Smooth muscle cell (in vitro differentiated cells): ENCODE measurements at regions not wholly inside any gene's neighbourhood (a gene's known extent, or its start where the extent isn't known, plus 50 kb on each side); places are given as distances from the start of the nearest gene placed in this dataset.

Experiments used
- DNase-seq: peaks from one replicate; lab custom pipeline; 2025; ENCODE audit not compliant: unreplicated experiment; lab: John Stamatoyannopoulos, UW
- H2AFZ ChIP-seq: fragments of 200-600 bp; sonication (generic); 2 replicates; pipeline ENCODE4 v1.6.0; 2016; ENCODE audit warnings: antibody characterized with exemption, low read depth, mild to moderate bottlenecking
- H3F3A ChIP-seq: fragments of 200-600 bp; sonication (generic); 2 replicates; pipeline ENCODE4 v1.6.0; 2017; ENCODE audit warnings: antibody characterized with exemption, low read depth
- H3K27ac ChIP-seq: fragments of 200-600 bp; sonication (generic); 2 replicates; pipeline ENCODE4 v1.5.1; 2016; ENCODE audit warnings: low read depth, mild to moderate bottlenecking
- H3K27me3 ChIP-seq: fragments of 200-600 bp; sonication (generic); 2 replicates; pipeline ENCODE4 v1.6.1; 2016; ENCODE audit warnings: low read depth, mild to moderate bottlenecking
- H3K36me3 ChIP-seq: fragments of 200-600 bp; sonication (generic); 2 replicates; pipeline ENCODE4 v1.5.1; 2016; ENCODE audit warnings: low read depth
- H3K4me1 ChIP-seq: fragments of 200-600 bp; sonication (generic); 2 replicates; pipeline ENCODE4 v1.5.1; 2016; ENCODE audit warnings: low read depth
- H3K4me2 ChIP-seq: fragments of 200-600 bp; sonication (generic); 2 replicates; pipeline ENCODE4 v1.6.0; 2016; ENCODE audit warnings: mild to moderate bottlenecking
- H3K4me3 ChIP-seq: fragments of 200-600 bp; sonication (generic); 2 replicates; pipeline ENCODE4 v1.5.1; 2016; ENCODE audit warnings: mild to moderate bottlenecking
- H3K79me2 ChIP-seq: fragments of 200-600 bp; sonication (generic); 2 replicates; pipeline ENCODE4 v1.6.0; 2016; ENCODE audit warnings: low read depth, mild to moderate bottlenecking
- H3K9ac ChIP-seq: fragments of 200-600 bp; sonication (generic); 2 replicates; pipeline ENCODE4 v1.6.0; 2016; ENCODE audit warnings: low read depth
- H3K9me3 ChIP-seq: fragments of 200-600 bp; sonication (generic); replicated peaks from 2 replicates; pipeline ENCODE4 v1.5.1; 2016; ENCODE audit warnings: low read depth
- H4K20me1 ChIP-seq: fragments of 200-600 bp; sonication (generic); 2 replicates; pipeline ENCODE4 v1.6.0; 2016; ENCODE audit warnings: low read depth
- WGBS: methylation state at CpG from one replicate; pipeline ENCODE4 v1.1.7; 2016; ENCODE audit warnings: low lambda C conversion rate; 5-methylcytosine and 5-hydroxymethylcytosine counted together
- TF ChIP-seq, protein P1 (sequence below): fragments of 200-600 bp; sonication (generic); IDR thresholded peaks from 2 replicates; pipeline ENCODE4 v1.5.1; 2017; ENCODE audit warnings: borderline replicate concordance, mild to moderate bottlenecking, antibody characterized with exemption; ENCODE audit not compliant: insufficient read depth, poor library complexity, severe bottlenecking

DNA sequence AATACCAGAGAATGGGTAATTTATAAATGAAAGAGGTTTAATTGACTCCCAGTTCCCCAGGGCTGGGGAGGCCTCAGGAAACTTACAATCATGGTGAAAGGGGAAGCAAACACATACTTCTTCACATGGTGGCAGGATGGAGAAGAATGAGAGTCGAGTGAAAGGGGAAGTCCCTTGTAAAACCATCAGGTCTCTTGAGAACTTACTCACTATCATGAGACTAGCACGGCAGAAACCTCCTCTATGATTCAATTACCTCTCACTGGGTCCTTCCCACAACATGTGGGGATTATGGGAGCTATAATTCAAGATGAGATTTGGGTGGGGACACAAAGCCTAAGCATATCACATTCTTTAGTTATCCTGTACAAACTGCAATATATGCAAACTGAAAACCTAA lies 609.4 kb downstream of the MTRR start:
- WGBS = 71% methylated on average over 2 of the region's 2 CpGs
- H2AFZ ChIP-seq = no peak overlapping the region
- TF ChIP-seq, protein P1, sequence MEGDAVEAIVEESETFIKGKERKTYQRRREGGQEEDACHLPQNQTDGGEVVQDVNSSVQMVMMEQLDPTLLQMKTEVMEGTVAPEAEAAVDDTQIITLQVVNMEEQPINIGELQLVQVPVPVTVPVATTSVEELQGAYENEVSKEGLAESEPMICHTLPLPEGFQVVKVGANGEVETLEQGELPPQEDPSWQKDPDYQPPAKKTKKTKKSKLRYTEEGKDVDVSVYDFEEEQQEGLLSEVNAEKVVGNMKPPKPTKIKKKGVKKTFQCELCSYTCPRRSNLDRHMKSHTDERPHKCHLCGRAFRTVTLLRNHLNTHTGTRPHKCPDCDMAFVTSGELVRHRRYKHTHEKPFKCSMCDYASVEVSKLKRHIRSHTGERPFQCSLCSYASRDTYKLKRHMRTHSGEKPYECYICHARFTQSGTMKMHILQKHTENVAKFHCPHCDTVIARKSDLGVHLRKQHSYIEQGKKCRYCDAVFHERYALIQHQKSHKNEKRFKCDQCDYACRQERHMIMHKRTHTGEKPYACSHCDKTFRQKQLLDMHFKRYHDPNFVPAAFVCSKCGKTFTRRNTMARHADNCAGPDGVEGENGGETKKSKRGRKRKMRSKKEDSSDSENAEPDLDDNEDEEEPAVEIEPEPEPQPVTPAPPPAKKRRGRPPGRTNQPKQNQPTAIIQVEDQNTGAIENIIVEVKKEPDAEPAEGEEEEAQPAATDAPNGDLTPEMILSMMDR = no peak

DNA sequence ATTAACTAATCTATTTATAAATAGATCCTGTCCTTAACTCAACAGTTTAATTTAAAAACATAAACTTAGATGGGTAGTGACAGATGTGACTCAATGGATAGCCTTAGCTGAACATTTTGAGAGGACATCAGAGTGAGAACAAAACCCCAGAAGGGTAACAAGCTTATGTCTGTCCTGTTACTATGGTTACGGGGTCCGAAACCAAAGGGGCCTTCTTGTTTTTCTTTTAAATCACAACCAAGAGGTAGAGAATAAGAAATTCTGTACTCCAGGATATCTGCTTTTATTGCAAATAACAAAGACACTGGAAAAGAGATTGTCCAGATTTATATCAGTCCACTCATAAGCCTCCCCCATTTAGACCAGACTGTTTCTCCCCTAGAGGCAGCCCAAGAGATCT lies 612.1 kb downstream of the MTRR start:
- Histone ChIP-seq H3K4me1 (no peaks in the 10 kb centered on the region), H3K36me3 (no peaks in the 10 kb centered on the region), H3K79me2 (no peaks in the 10 kb centered on the region), H3K9me3 (no peaks in the 10 kb centered on the region), H3K27me3 (no peaks in the 10 kb centered on the region), H3K27ac (no peak overlapping the region), H3K4me2 (no peak overlapping the region), H3K4me3 (no peak overlapping the region), H4K20me1 (no peaks in the 10 kb centered on the region), H3F3A (no peaks in the 10 kb centered on the region), H3K9ac (no peak overlapping the region), H2AFZ (no peak overlapping the region)
- TF ChIP-seq, protein P1 = no peak
- whole genome bisulfite sequencing = 96% methylated on average over 2 of the region's 2 CpGs
- DNase-seq = no peak

More for the DNA sequence above, 609.4 kb downstream of the MTRR start:
- Histone ChIP-seq H3K79me2 (no peaks in the 10 kb centered on the region), H3K9me3 (no peaks in the 10 kb centered on the region), H3K36me3 (no peaks in the 10 kb centered on the region), H3K4me2 (no peak overlapping the region), H3K9ac (no peak overlapping the region), H3F3A (no peaks in the 10 kb centered on the region), H3K4me3 (no peak overlapping the region), H4K20me1 (no peaks in the 10 kb centered on the region), H3K4me1 (no peaks in the 10 kb centered on the region), H3K27me3 (no peaks in the 10 kb centered on the region), H3K27ac (no peak overlapping the region)
- no peak for DNase-seq

DNA sequence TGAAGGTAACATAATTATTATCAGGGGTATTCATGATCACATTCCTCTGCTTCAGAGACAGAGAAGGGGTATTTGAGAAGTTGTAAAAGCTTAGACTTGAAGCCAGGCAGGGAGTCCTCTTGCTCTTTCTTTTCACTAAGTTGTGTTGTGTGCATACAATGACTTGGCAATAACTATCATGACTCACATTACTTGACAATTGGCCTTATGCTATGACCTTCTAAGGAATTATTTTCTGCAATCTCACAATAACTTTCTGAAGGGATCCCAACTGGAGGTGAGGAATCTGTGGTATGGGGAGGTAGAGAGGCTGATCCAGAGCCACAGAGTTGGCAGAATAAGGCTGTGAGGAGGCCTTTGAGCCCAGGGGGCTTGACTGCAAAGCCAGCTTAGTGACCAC lies 622.3 kb downstream of the MTRR start:
- H3K4me3 ChIP-seq = no peak overlapping the region
- no peak overlapping the region for H2AFZ ChIP-seq
- DNase-seq = no peak
- TF ChIP-seq, protein P1 = no peak
- H4K20me1 ChIP-seq = no peaks in the 10 kb centered on the region
- H3K4me1 ChIP-seq = no peaks in the 10 kb centered on the region
- no peak overlapping the region for H3K27ac ChIP-seq
- H3K9me3 ChIP-seq = peaks cover 11% of the 10 kb centered on the region
- H3K4me2 ChIP-seq = no peak overlapping the region
- H3K9ac ChIP-seq = no peak overlapping the region
- no peaks in the 10 kb centered on the region for H3K27me3 ChIP-seq
- H3F3A ChIP-seq = no peaks in the 10 kb centered on the region
- no peaks in the 10 kb centered on the region for H3K79me2 ChIP-seq
- no peaks in the 10 kb centered on the region for H3K36me3 ChIP-seq

GRCh38 chr5:8493176-8493575 lies 624.2 kb downstream of the MTRR start:
- H3K9me3 ChIP-seq = peaks cover 16% of the 10 kb centered on the region
- no peak for DNase-seq
- H4K20me1 ChIP-seq = no peaks in the 10 kb centered on the region
- H3K36me3 ChIP-seq = no peaks in the 10 kb centered on the region
- no peaks in the 10 kb centered on the region for H3K79me2 ChIP-seq
- H3K4me3 ChIP-seq = no peak overlapping the region
- H3K9ac ChIP-seq = no peak overlapping the region
- no peaks in the 10 kb centered on the region for H3K4me1 ChIP-seq
- TF ChIP-seq, protein P1 = no peak
- H2AFZ ChIP-seq = no peak overlapping the region
- H3K27me3 ChIP-seq = no peaks in the 10 kb centered on the region
- H3K4me2 ChIP-seq = no peak overlapping the region
- no peak overlapping the region for H3K27ac ChIP-seq
- H3F3A ChIP-seq = no peaks in the 10 kb centered on the region
